ENCODE measurements at regions not wholly inside any gene's neighbourhood (a gene's known extent, or its start where the extent isn't known, plus 50 kb on each side); places are given as distances from the start of the nearest gene placed in this dataset.

DNA sequence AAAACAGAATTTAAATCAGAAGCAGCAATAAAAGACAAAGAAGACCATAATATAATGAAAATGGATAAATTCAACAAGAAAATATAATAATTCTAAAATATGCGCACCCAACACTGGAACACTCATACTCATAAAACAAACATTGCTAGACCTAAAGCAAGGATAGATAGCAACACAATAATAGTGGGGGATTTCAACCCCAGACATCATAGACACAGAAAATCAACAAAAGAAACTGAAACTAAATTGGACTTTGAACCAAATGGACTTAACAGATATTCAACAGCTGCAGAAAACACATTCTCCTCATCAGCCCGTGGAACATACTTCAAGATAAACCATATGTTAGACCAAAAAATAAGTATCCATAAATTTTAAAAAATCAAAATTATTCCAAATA lies 1552.6 kb downstream of the C4orf33 start:
- TF ChIP-seq, protein P1, sequence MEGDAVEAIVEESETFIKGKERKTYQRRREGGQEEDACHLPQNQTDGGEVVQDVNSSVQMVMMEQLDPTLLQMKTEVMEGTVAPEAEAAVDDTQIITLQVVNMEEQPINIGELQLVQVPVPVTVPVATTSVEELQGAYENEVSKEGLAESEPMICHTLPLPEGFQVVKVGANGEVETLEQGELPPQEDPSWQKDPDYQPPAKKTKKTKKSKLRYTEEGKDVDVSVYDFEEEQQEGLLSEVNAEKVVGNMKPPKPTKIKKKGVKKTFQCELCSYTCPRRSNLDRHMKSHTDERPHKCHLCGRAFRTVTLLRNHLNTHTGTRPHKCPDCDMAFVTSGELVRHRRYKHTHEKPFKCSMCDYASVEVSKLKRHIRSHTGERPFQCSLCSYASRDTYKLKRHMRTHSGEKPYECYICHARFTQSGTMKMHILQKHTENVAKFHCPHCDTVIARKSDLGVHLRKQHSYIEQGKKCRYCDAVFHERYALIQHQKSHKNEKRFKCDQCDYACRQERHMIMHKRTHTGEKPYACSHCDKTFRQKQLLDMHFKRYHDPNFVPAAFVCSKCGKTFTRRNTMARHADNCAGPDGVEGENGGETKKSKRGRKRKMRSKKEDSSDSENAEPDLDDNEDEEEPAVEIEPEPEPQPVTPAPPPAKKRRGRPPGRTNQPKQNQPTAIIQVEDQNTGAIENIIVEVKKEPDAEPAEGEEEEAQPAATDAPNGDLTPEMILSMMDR (IDR thresholded peaks at IDR 0.05): no peak
- no peak for TF ChIP-seq POLR2AphosphoS5 (IDR thresholded peaks at IDR 0.05)
